GM12875 (cell line): ENCODE measurements at regions not wholly inside any gene's neighbourhood (a gene's known extent, or its start where the extent isn't known, plus 50 kb on each side); places are given as distances from the start of the nearest gene placed in this dataset.

Experiments used
- H3K4me3 ChIP-seq: one replicate; pipeline ENCODE4 v1.5.1; 2011; ENCODE audit warnings: low read depth, low read length, control low read depth
- CTCF ChIP-seq: IDR thresholded peaks from 2 replicates; pipeline ENCODE4 v1.5.1; 2011; ENCODE audit warnings: low read depth, mild to moderate bottlenecking, control low read depth, inconsistent platforms, low read length, moderate library complexity, borderline replicate concordance; ENCODE audit not compliant: insufficient read depth

DNA sequence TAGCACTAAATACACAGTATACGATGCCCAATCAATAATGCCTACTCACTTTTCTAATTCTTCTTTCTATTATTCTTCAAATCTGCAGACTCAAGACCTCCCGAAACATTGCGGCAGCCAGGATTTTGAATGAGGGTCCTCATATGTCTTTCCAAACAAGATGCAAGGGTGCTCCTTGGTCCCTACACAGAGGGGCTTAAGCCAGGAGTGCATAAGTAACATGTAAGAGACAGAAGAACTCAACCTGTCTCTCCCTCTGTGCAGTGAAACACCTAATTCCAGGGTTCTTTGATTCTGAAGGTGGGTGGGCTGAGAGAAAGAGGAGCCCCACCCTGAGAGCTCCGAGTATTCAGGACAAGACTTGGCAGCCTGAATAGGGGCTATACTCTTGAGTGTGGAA is 117.6 kb downstream of the ZNF280B start:
- no peak for TF ChIP-seq CTCF
- no peak overlapping the region for H3K4me3 ChIP-seq

- TF ChIP-seq CTCF = no peak
- no peak overlapping the region for H3K4me3 ChIP-seq
Measured at GRCh38 chr22:22391543-22391942, 117.0 kb downstream of the ZNF280B start.

- no peak overlapping the region for H3K4me3 ChIP-seq
- TF ChIP-seq CTCF = no peak
Measured at GRCh38 chr22:22392131-22392530, 116.4 kb downstream of the ZNF280B start.

GRCh38 chr22:22394591-22394990 is 114.0 kb downstream of the ZNF280B start:
- no peak for TF ChIP-seq CTCF
- H3K4me3 ChIP-seq = no peak overlapping the region

DNA sequence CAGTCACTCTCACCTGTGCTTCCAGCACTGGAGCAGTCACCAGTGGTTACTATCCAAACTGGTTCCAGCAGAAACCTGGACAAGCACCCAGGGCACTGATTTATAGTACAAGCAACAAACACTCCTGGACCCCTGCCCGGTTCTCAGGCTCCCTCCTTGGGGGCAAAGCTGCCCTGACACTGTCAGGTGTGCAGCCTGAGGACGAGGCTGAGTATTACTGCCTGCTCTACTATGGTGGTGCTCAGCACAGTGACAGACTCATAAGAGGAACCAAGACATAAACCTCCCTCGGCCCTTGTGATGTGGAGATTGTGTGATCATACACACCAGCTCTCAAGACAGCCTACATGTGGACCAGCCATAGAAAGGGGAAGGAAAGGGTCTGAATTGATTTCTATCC is 113.3 kb downstream of the ZNF280B start:
- TF ChIP-seq CTCF = no peak
- no peak overlapping the region for H3K4me3 ChIP-seq

- no peak overlapping the region for H3K4me3 ChIP-seq
- TF ChIP-seq CTCF = no peak
Measured at GRCh38 chr22:22396741-22397291, 111.7 kb downstream of the ZNF280B start.

- no peak for TF ChIP-seq CTCF
- H3K4me3 ChIP-seq = no peak overlapping the region
Measured at GRCh38 chr22:22397292-22397870, 111.2 kb downstream of the ZNF280B start.
